BE2C (cell line): ENCODE measurements at regions not wholly inside any gene's neighbourhood (a gene's known extent, or its start where the extent isn't known, plus 50 kb on each side); places are given as distances from the start of the nearest gene placed in this dataset.
A peak's percentile ranks its signal among the peaks of the same experiment; 100 is the strongest.

Experiments
- DNase-seq: peaks from one replicate; pipeline ENCODE4 v3.0.0-alpha.2; 2020
- H3K27me3 ChIP-seq: fragments of 250-450 bp; sonication (Bioruptor Pico); 2 replicates; pipeline ENCODE4 v1.5.1; 2020; ENCODE audit warnings: mild to moderate bottlenecking
- H3K36me3 ChIP-seq: fragments of 250-450 bp; sonication (Bioruptor Pico); 2 replicates; pipeline ENCODE4 v1.5.1; 2020; ENCODE audit warnings: mild to moderate bottlenecking
- H3K4me1 ChIP-seq: fragments of 250-450 bp; sonication (Bioruptor Pico); 2 replicates; pipeline ENCODE4 v1.5.1; 2020
- H3K4me3 ChIP-seq: 2 replicates; pipeline ENCODE4 v1.5.1; 2011; ENCODE audit warnings: low read depth, low read length
- H3K9me3 ChIP-seq: fragments of 250-450 bp; sonication (Bioruptor Pico); 2 replicates; pipeline ENCODE4 v1.5.1; 2020
- TF ChIP-seq, protein P1 (sequence below): IDR thresholded peaks from 2 replicates; pipeline ENCODE4 v1.5.1; 2012; ENCODE audit warnings: mild to moderate bottlenecking, low read depth, low read length

DNA sequence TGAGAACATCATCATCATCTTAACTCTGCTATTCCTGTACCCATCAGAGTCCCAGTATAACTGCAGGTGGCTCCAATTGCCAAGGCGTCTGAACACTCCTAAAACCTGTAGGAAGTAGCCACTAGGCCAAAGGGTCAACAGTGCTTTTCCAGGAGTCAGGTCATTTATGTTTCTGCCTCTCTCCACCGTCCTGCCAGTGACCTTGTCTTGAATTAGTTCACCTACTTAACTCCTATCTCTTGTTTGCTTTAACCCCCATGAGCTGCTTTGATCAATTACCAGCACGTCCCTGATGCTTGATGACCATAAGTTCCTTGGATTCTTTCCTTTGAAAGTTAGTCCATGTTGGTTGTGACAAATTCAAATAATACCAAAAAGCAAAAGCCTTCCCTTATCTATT is 169.8 kb upstream of the ANKRD28 start:
- TF ChIP-seq, protein P1, sequence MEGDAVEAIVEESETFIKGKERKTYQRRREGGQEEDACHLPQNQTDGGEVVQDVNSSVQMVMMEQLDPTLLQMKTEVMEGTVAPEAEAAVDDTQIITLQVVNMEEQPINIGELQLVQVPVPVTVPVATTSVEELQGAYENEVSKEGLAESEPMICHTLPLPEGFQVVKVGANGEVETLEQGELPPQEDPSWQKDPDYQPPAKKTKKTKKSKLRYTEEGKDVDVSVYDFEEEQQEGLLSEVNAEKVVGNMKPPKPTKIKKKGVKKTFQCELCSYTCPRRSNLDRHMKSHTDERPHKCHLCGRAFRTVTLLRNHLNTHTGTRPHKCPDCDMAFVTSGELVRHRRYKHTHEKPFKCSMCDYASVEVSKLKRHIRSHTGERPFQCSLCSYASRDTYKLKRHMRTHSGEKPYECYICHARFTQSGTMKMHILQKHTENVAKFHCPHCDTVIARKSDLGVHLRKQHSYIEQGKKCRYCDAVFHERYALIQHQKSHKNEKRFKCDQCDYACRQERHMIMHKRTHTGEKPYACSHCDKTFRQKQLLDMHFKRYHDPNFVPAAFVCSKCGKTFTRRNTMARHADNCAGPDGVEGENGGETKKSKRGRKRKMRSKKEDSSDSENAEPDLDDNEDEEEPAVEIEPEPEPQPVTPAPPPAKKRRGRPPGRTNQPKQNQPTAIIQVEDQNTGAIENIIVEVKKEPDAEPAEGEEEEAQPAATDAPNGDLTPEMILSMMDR = no peak
- Histone ChIP-seq H3K4me3 (no peak overlapping the region), H3K36me3 (no peaks in the 10 kb centered on the region), H3K9me3 (no peaks in the 10 kb centered on the region), H3K27me3 (no peaks in the 10 kb centered on the region), H3K4me1 (no peaks in the 10 kb centered on the region)
- DNase-seq = no peak

DNA sequence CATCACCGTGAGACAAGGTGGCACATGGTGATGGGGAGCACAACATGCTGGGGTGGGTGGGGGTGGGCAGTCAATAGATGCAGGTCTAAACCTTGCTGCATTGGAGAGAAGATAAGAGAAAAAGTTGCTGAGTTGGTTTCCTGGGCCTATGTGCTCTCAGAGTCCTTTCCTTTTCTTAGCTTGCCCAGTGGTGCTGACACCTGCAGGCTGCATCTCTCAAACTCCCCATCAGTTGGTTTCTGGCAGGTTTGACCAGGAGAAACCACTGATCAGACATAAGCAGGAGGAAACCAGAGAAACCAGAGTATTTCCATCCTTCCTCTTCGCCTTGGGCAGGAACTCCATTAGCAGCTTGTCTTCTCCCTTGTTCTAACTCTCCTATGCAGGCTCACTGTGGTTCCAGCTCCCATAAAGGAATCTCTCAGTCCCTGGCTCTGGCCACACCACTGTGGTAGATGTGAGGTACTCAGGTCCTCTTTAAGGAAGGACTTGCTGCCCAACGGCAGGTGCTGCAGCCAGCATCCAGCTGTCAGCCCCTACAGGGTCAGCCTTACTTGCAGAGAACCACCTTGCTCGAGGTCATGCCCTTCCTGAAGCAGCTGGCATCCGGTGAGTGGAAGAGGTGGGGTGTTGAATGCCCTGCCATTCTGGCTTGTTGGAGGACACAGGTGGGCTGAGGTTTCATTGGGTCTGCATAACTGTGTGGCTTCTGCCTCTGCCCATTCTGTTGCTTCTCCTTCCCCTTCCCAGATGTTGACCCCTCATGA is 172.3 kb upstream of the ANKRD28 start:
- Histone ChIP-seq H3K9me3 (no peaks in the 10 kb centered on the region), H3K36me3 (no peaks in the 10 kb centered on the region), H3K4me1 (no peaks in the 10 kb centered on the region), H3K4me3 (no peak overlapping the region), H3K27me3 (no peaks in the 10 kb centered on the region)
- no peak for DNase-seq
- TF ChIP-seq, protein P1 = no peak

DNA sequence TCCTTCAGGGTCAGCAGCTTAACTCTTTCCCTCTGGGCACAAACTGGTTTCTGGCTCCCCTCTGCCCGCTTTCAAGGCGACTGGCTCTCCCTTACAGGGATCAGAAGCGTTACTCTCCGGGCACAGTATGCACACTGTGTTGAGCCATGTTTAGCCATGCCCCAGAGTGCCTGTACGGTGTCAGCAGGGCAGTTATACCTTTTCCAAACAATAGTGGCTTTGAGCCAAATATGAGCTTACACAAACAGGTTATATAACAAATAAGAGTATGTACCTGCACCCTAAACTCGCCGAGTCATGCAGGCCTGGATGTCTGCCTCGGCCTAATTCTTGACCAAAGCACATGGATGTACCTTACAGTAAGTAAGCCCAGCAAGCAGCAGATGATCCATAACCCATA is 175.6 kb upstream of the ANKRD28 start:
- DNase-seq = no peak
- no peaks in the 10 kb centered on the region for H3K9me3 ChIP-seq
- no peaks in the 10 kb centered on the region for H3K36me3 ChIP-seq
- TF ChIP-seq, protein P1 = no peak
- H3K4me3 ChIP-seq = no peak overlapping the region
- no peaks in the 10 kb centered on the region for H3K27me3 ChIP-seq
- no peaks in the 10 kb centered on the region for H3K4me1 ChIP-seq

DNA sequence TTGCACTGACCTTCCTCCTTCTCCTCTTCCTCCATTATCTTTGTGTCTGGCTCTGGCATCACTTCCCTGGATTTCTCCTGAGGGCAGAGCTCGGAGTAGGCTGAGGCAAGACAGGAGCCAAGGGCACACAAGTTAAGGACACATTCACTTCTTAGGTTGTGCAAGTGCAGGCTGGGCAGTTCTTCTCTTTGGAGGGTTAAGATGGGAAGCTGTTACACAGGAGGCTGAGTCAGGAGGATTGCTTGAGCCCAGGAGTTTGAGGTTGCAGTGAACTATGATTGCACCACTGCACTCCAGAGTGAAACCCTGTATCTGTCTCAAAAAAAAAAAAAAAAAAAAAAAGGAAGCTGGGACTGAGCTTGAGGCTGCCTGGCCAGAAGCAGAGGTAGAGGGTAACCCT is 176.2 kb upstream of the ANKRD28 start:
- TF ChIP-seq, protein P1 = no peak
- no peak for DNase-seq
- Histone ChIP-seq H3K4me3 (no peak overlapping the region), H3K36me3 (no peaks in the 10 kb centered on the region), H3K4me1 (no peaks in the 10 kb centered on the region), H3K9me3 (no peaks in the 10 kb centered on the region), H3K27me3 (no peaks in the 10 kb centered on the region)

DNA sequence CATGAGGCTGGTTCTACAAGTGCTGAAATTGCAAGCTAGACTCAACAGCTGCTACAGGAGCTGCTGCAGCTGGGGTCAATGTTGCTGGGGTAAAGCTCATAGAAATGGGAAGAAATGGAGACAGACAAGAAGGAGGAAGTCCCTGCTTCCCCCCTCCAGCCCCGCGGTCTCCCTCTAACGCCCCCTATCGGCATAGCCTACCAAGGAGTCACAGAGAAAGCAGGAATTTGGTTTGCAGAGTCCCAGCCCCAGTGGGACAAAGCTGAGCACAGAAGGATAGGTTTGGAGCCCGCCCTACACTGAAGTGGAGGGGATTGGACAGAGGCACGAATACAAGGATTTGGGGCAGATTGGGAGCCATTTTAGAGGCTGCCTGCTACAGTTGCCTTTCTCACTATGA is 176.9 kb upstream of the ANKRD28 start:
- peak; percentile 13 for DNase-seq
- Histone ChIP-seq H3K4me1 (no peaks in the 10 kb centered on the region), H3K27me3 (no peaks in the 10 kb centered on the region), H3K9me3 (no peaks in the 10 kb centered on the region), H3K4me3 (no peak overlapping the region), H3K36me3 (no peaks in the 10 kb centered on the region)
- TF ChIP-seq, protein P1 = peak; percentile 30

DNA sequence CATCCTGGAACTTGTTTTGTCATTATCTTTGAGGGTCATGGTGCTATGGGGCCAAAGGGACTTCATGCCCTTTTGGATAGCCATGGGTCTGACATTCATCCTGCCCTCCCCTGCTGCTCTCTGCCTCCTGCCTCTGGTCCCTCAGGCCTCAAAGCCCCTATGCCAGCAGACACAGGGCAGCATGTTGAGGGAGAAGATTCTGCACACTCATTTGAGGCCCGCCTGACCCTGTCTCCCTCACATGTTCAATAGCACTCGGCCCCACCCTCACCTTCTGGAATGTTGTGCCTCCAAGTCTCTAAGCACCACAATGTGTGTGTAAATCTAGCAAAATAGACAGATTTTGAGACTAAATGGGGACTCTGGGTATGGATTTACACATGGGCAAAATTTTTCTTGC is 178.7 kb upstream of the ANKRD28 start:
- TF ChIP-seq, protein P1 = no peak
- Histone ChIP-seq H3K27me3 (no peaks in the 10 kb centered on the region), H3K4me3 (no peak overlapping the region), H3K36me3 (no peaks in the 10 kb centered on the region), H3K4me1 (no peaks in the 10 kb centered on the region), H3K9me3 (no peaks in the 10 kb centered on the region)
- no peak for DNase-seq
